MM.1S (cell line): ENCODE measurements at regions not wholly inside any gene's neighbourhood (a gene's known extent, or its start where the extent isn't known, plus 50 kb on each side); places are given as distances from the start of the nearest gene placed in this dataset.

Experiments
- DNase-seq: peaks from one replicate; pipeline ENCODE4 v3.0.0-alpha.2; 2015
- H2AFZ ChIP-seq: fragments of 300-600 bp; sonication (generic); 2 replicates; pipeline ENCODE4 v1.6.0; 2016; ENCODE audit warnings: antibody characterized with exemption, low read length
- H3F3A ChIP-seq: fragments of 300-600 bp; sonication (generic); 2 replicates; pipeline ENCODE4 v1.6.1; 2016; ENCODE audit warnings: mild to moderate bottlenecking, antibody characterized with exemption, low read length, moderate library complexity, mixed read lengths; ENCODE audit not compliant: insufficient read depth
- H3K27ac ChIP-seq: fragments of 300-600 bp; sonication (generic); 2 replicates; pipeline ENCODE4 v1.5.1; 2016; ENCODE audit warnings: mild to moderate bottlenecking, low read length
- H3K27me3 ChIP-seq: fragments of 300-600 bp; sonication (generic); replicated peaks from 2 replicates; pipeline ENCODE4 v1.6.0; 2016; ENCODE audit warnings: low read length; ENCODE audit not compliant: insufficient read depth
- H3K36me3 ChIP-seq: fragments of 300-600 bp; sonication (generic); replicated peaks from 2 replicates; pipeline ENCODE4 v1.6.1; 2016; ENCODE audit warnings: mild to moderate bottlenecking, low read length, mixed read lengths; ENCODE audit not compliant: insufficient read depth
- H3K4me1 ChIP-seq: fragments of 300-600 bp; sonication (generic); 2 replicates; pipeline ENCODE4 v1.6.1; 2016; ENCODE audit warnings: low read length, mixed read lengths
- H3K4me2 ChIP-seq: fragments of 300-600 bp; sonication (generic); 2 replicates; pipeline ENCODE4 v1.6.0; 2016; ENCODE audit warnings: low read depth, low read length
- H3K4me3 ChIP-seq: fragments of 300-600 bp; sonication (generic); 2 replicates; pipeline ENCODE4 v1.5.1; 2016; ENCODE audit warnings: low read length, mixed read lengths
- H3K79me2 ChIP-seq: fragments of 300-600 bp; sonication (generic); 2 replicates; pipeline ENCODE4 v1.6.1; 2016; ENCODE audit warnings: mixed run types, low read length, mixed read lengths
- H3K9ac ChIP-seq: fragments of 300-600 bp; sonication (generic); 2 replicates; pipeline ENCODE4 v1.6.1; 2016; ENCODE audit warnings: low read length, mixed read lengths
- H3K9me2 ChIP-seq: fragments of 300-600 bp; sonication (generic); replicated peaks from 2 replicates; pipeline ENCODE4 v1.6.1; 2016; ENCODE audit warnings: mild to moderate bottlenecking, low read length, mixed read lengths; ENCODE audit not compliant: insufficient read depth
- H3K9me3 ChIP-seq: fragments of 300-600 bp; sonication (generic); replicated peaks from 2 replicates; pipeline ENCODE4 v1.6.1; 2016; ENCODE audit warnings: mild to moderate bottlenecking, low read length, mixed read lengths; ENCODE audit not compliant: insufficient read depth
- H4K20me1 ChIP-seq: fragments of 300-600 bp; sonication (generic); 2 replicates; pipeline ENCODE4 v1.6.1; 2016; ENCODE audit warnings: mild to moderate bottlenecking, low read length, moderate library complexity, mixed read lengths; ENCODE audit not compliant: insufficient read depth
- CTCF ChIP-seq: fragments of 300-600 bp; sonication (generic); IDR thresholded peaks from 2 replicates; pipeline ENCODE4 v1.5.1; 2016; ENCODE audit warnings: antibody characterized with exemption, low read length, mixed read lengths
- EZH2 ChIP-seq: fragments of 300-600 bp; sonication (generic); optimal IDR thresholded peaks from 2 replicates; pipeline ENCODE3; 2017; ENCODE audit warnings: low read depth, mild to moderate bottlenecking, antibody characterized with exemption, low read length, mixed read lengths
- EZH2phosphoT487 ChIP-seq: fragments of 300-600 bp; sonication (generic); IDR thresholded peaks from 2 replicates; pipeline ENCODE4 v1.6.1; 2018; ENCODE audit warnings: antibody characterized with exemption, low read length

GRCh38 chr2:49465157-49465831, 311.0 kb upstream of the FSHR start:
- Histone ChIP-seq H3K79me2 (no peaks in the 10 kb centered on the region), H3K36me3 (no peaks in the 10 kb centered on the region), H3F3A (no peaks in the 10 kb centered on the region), H3K27me3 (no peaks in the 10 kb centered on the region), H2AFZ (no peak overlapping the region), H3K27ac (no peak overlapping the region), H3K9me3 (no peaks in the 10 kb centered on the region), H3K4me2 (no peak overlapping the region), H3K9me2 (no peaks in the 10 kb centered on the region), H3K4me3 (no peak overlapping the region), H4K20me1 (no peaks in the 10 kb centered on the region), H3K4me1 (no peaks in the 10 kb centered on the region), H3K9ac (no peak overlapping the region)
- TF ChIP-seq EZH2: no peak
- TF ChIP-seq CTCF: no peak
- no peak for TF ChIP-seq EZH2phosphoT487
- no peak for DNase-seq

GRCh38 chr2:49459314-49459993, 305.1 kb upstream of the FSHR start:
- Histone ChIP-seq H3K79me2 (no peaks in the 10 kb centered on the region), H3K9me2 (no peaks in the 10 kb centered on the region), H3F3A (no peaks in the 10 kb centered on the region), H3K4me3 (no peak overlapping the region), H3K9ac (no peak overlapping the region), H2AFZ (no peak overlapping the region), H3K4me1 (no peaks in the 10 kb centered on the region), H3K27me3 (no peaks in the 10 kb centered on the region), H3K36me3 (no peaks in the 10 kb centered on the region), H3K27ac (no peak overlapping the region), H4K20me1 (no peaks in the 10 kb centered on the region), H3K4me2 (no peak overlapping the region), H3K9me3 (no peaks in the 10 kb centered on the region)
- no peak for DNase-seq
- TF ChIP-seq EZH2 (no peak), CTCF (no peak), EZH2phosphoT487 (no peak)

- no peaks in the 10 kb centered on the region for H3K4me1 ChIP-seq
- no peaks in the 10 kb centered on the region for H3K79me2 ChIP-seq
- no peaks in the 10 kb centered on the region for H3F3A ChIP-seq
- H3K4me3 ChIP-seq: no peak overlapping the region
- DNase-seq: no peak
- no peaks in the 10 kb centered on the region for H3K36me3 ChIP-seq
- no peaks in the 10 kb centered on the region for H3K9me2 ChIP-seq
- TF ChIP-seq EZH2 (no peak), EZH2phosphoT487 (no peak), CTCF (no peak)
- H2AFZ ChIP-seq: no peak overlapping the region
- no peaks in the 10 kb centered on the region for H3K27me3 ChIP-seq
- H3K9ac ChIP-seq: no peak overlapping the region
- H3K27ac ChIP-seq: no peak overlapping the region
- no peak overlapping the region for H3K4me2 ChIP-seq
- no peaks in the 10 kb centered on the region for H3K9me3 ChIP-seq
- H4K20me1 ChIP-seq: no peaks in the 10 kb centered on the region
Measured at GRCh38 chr2:49444005-49444404, 289.7 kb upstream of the FSHR start.
